ENCODE measurements at regions not wholly inside any gene's neighbourhood (a gene's known extent, or its start where the extent isn't known, plus 50 kb on each side); places are given as distances from the start of the nearest gene placed in this dataset.

- H3K4me1 ChIP-seq (ENCODE audit: insufficient read depth, low read length), result no peaks in the 10 kb centered on the region; the same call in 1 of the 2 replicates
- H3K56ac ChIP-seq (ENCODE audit: insufficient read length, low read depth, low read length), result no peak overlapping the region
- Mint-ChIP-seq H3K4me1 (peaks cover 7 to 9% of the 10 kb centered on the region in 2 experiments), H3K36me3 (ENCODE audit: insufficient read depth in 1 of 3, low read depth in 3 of 3) (peaks cover 0 to 2% (median 0%) of the 10 kb centered on the region in 3 experiments; a peak in 3 of 7 replicates), H3K9me3 (peaks cover 55 to 59% of the 10 kb centered on the region in 2 experiments), H3K27me3 (ENCODE audit: low read depth) (no peaks in the 10 kb centered on the region; the same call in none of the 2 replicates), H3K27ac (no peak overlapping the region), H3K4me3 (no peak overlapping the region)
- H3K79me1 ChIP-seq (ENCODE audit: insufficient read depth, low read depth, low read length, poor library complexity, severe bottlenecking), result no peaks in the 10 kb centered on the region
- H4K91ac ChIP-seq (ENCODE audit: insufficient read length, low read depth, low read length), result no peak overlapping the region
- no peak overlapping the region for H2BK20ac ChIP-seq (ENCODE audit: low read depth, low read length, poor library complexity, severe bottlenecking)
- no peak for TF ChIP-seq CTCF (conservative IDR thresholded peaks at IDR 0.05)
- no peak overlapping the region for H3K27ac ChIP-seq (ENCODE audit: insufficient read length, low read depth, low read length)
- H2BK12ac ChIP-seq (ENCODE audit: insufficient read length, low read depth, low read length), result no peak overlapping the region
- H3T11ph ChIP-seq (ENCODE audit: low read length), result no peak overlapping the region
- no peaks in the 10 kb centered on the region for H3K79me2 ChIP-seq (ENCODE audit: insufficient read depth, low read length)
- WGBS (ENCODE audit: extremely low coverage, insufficient read length, low lambda C conversion rate), result no CpG with 5 or more reads among the region's 1 CpG
- no peak overlapping the region for H3K23ac ChIP-seq (ENCODE audit: insufficient read length, low read depth, low read length)
- H2AFZ ChIP-seq (ENCODE audit: low read length), result no peak overlapping the region
- DNase-seq, result no peak
- H3K4ac ChIP-seq (ENCODE audit: low read depth, low read length), result no peak overlapping the region
- no peak overlapping the region for H3K4me2 ChIP-seq (ENCODE audit: insufficient read depth, insufficient read length, low read length)
- no peak overlapping the region for H2BK5ac ChIP-seq (ENCODE audit: insufficient read length, low read length)
- no peak overlapping the region for H2BK15ac ChIP-seq (ENCODE audit: low read depth, low read length)
- H4K8ac ChIP-seq (replicated peaks; ENCODE audit: insufficient read length, low read depth, low read length), result no peak overlapping the region
- no peak overlapping the region for H3K14ac ChIP-seq (ENCODE audit: insufficient read depth, low read length)
- H4K5ac ChIP-seq (ENCODE audit: insufficient read length, low read depth, low read length), result no peak overlapping the region
- no peak overlapping the region for H2BK120ac ChIP-seq (ENCODE audit: low read depth, low read length, poor library complexity, severe bottlenecking)
- no peaks in the 10 kb centered on the region for H3K27me3 ChIP-seq (ENCODE audit: insufficient read depth, low read length)
- H3K23me2 ChIP-seq (ENCODE audit: insufficient read length, low read depth, low read length, poor library complexity, severe bottlenecking), result no peaks in the 10 kb centered on the region
- no peak overlapping the region for H2AK5ac ChIP-seq (ENCODE audit: insufficient read length, low read length)
- peaks cover 15% of the 10 kb centered on the region for H3K9me3 ChIP-seq (ENCODE audit: control insufficient read depth, low read depth, low read length)
- H4K20me1 ChIP-seq (ENCODE audit: control insufficient read depth, insufficient read depth, insufficient read length), result no peaks in the 10 kb centered on the region
- no peak overlapping the region for H3K18ac ChIP-seq (ENCODE audit: insufficient read length, low read depth, low read length)
- no peak overlapping the region for H3K9ac ChIP-seq (ENCODE audit: extremely low read depth, insufficient read length, low read length)
These were observed 226.5 kb upstream of the NDN start for GRCh38 chr15:23913635-23914034.
